ENCODE measurements at regions not wholly inside any gene's neighbourhood (a gene's known extent, or its start where the extent isn't known, plus 50 kb on each side); places are given as distances from the start of the nearest gene placed in this dataset.

DNA sequence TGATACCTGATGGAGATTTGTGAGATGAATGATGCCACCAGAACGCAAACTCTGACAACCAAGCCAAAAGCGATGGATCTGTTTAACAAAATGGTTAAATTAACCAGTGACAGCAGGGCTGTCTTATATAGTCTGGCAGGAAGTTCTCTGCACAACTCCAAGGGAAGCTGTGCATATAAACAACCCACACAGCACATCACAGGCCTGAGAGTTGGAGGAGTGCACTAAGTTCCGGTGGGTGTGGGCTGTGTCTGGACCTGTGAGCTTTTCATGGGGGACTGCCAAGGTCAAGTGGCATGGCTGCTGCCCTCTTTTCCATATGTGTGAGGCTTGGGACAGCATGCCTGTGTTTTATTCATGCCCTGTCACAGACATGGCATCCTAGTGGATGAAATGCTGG, 414.6 kb upstream of the TRIB2 start:
- Histone ChIP-seq H3K9ac (ENCODE audit: low read length) (no peak overlapping the region), H2AFZ (ENCODE audit: insufficient read depth, low read depth, low read length, poor library complexity, severe bottlenecking) (no peak overlapping the region), H3K4me1 (ENCODE audit: control insufficient read depth in 2 of 2, insufficient read depth in 2 of 2, low read length in 2 of 2) (peaks cover 0 to 6% of the 10 kb centered on the region in 2 donors), H3K36me3 (replicated peaks in 1 of 2; ENCODE audit: control extremely low read depth in 1 of 2, control insufficient read depth in 1 of 2, extremely low read depth in 1 of 2, insufficient read depth in 2 of 2, low read length in 1 of 2) (no peaks in the 10 kb centered on the region), H3K27me3 (replicated peaks in 1 of 4; ENCODE audit: control extremely low read depth in 1 of 4, control insufficient read depth in 3 of 4, insufficient read depth in 4 of 4, low read length in 3 of 4) (no peaks in the 10 kb centered on the region), H3K4me2 (replicated peaks; ENCODE audit: low read depth, low read length, poor library complexity, severe bottlenecking) (no peak overlapping the region), H3K9me3 (ENCODE audit: control extremely low read depth in 1 of 3, control insufficient read depth in 2 of 3, insufficient read depth in 1 of 3, low read length in 2 of 3) (peaks cover 0 to 3% (median 3%) of the 10 kb centered on the region in 3 donors), H3K27ac (ENCODE audit: low read length in 2 of 2) (no peak overlapping the region), H3K4me3 (ENCODE audit: control extremely low read depth in 1 of 5, extremely low read depth in 1 of 5, insufficient read depth in 1 of 5, low read depth in 2 of 5, low read length in 4 of 5) (no peak overlapping the region), H4K20me1 (ENCODE audit: control insufficient read depth, insufficient read depth, low read length, poor library complexity, severe bottlenecking) (no peaks in the 10 kb centered on the region), H3K79me2 (ENCODE audit: control insufficient read depth, insufficient read depth, low read length) (no peaks in the 10 kb centered on the region)
- H3K27me3 Mint-ChIP-seq, result no peaks in the 10 kb centered on the region
- H3K27ac Mint-ChIP-seq, result no peak overlapping the region
- CTCF ChIA-PET, result no interaction called here
- peaks cover 14% of the 10 kb centered on the region for H3K4me1 Mint-ChIP-seq
- H3K9me3 Mint-ChIP-seq (ENCODE audit: insufficient read depth), result no peaks in the 10 kb centered on the region
- intact Hi-C loops (cut with micrococcal nuclease), result no loop called here
- no peak for TF ChIP-seq EZH2 (IDR thresholded peaks at IDR 0.05; ENCODE audit: borderline replicate concordance, insufficient read depth, low read depth, low read length, poor library complexity, severe bottlenecking)
- TF ChIP-seq, protein P1, sequence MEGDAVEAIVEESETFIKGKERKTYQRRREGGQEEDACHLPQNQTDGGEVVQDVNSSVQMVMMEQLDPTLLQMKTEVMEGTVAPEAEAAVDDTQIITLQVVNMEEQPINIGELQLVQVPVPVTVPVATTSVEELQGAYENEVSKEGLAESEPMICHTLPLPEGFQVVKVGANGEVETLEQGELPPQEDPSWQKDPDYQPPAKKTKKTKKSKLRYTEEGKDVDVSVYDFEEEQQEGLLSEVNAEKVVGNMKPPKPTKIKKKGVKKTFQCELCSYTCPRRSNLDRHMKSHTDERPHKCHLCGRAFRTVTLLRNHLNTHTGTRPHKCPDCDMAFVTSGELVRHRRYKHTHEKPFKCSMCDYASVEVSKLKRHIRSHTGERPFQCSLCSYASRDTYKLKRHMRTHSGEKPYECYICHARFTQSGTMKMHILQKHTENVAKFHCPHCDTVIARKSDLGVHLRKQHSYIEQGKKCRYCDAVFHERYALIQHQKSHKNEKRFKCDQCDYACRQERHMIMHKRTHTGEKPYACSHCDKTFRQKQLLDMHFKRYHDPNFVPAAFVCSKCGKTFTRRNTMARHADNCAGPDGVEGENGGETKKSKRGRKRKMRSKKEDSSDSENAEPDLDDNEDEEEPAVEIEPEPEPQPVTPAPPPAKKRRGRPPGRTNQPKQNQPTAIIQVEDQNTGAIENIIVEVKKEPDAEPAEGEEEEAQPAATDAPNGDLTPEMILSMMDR (IDR thresholded peaks at IDR 0.05), result no peak
- DNase-seq, result no peak
- no peak overlapping the region for H3K4me3 Mint-ChIP-seq
- no peak for ATAC-seq (ENCODE audit: low read depth)
- 100% methylated on average over 3 of the region's 3 CpGs for WGBS (ENCODE audit: insufficient coverage)
- POLR2A ChIA-PET, result no interaction called here

DNA sequence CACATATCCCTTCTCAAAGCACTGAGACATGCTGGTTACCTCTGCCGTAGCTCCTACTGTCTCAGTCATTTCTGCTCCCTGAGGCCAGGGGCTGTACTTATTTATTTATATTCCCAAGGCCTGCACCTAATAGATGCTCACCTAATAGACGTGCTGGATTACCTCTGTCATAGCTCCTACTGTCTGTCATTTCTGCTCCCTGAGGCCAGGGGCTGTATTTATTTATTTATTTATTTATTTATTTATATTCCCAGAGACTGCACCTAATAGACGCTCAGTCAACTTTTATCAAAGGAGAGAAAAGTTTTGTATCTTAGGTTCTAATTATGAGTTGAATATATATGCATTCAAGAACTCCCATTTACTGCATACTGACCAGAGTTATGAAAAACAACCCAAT, 414.0 kb upstream of the TRIB2 start:
- peaks cover 0 to 3% (median 3%) of the 10 kb centered on the region in 3 donors for H3K9me3 ChIP-seq (ENCODE audit: control extremely low read depth in 1 of 3, control insufficient read depth in 2 of 3, insufficient read depth in 1 of 3, low read length in 2 of 3)
- no peaks in the 10 kb centered on the region for H3K27me3 ChIP-seq (replicated peaks in 1 of 4; ENCODE audit: control extremely low read depth in 1 of 4, control insufficient read depth in 3 of 4, insufficient read depth in 4 of 4, low read length in 3 of 4)
- DNase-seq (no peak), ATAC-seq (ENCODE audit: low read depth) (no peak)
- no peak overlapping the region for H3K27ac Mint-ChIP-seq
- no peaks in the 10 kb centered on the region for H3K36me3 ChIP-seq (replicated peaks in 1 of 2; ENCODE audit: control extremely low read depth in 1 of 2, control insufficient read depth in 1 of 2, extremely low read depth in 1 of 2, insufficient read depth in 2 of 2, low read length in 1 of 2)
- no peak overlapping the region for H3K27ac ChIP-seq (ENCODE audit: low read length in 2 of 2)
- no peak overlapping the region for H3K4me3 Mint-ChIP-seq
- no peak overlapping the region for H3K4me3 ChIP-seq (ENCODE audit: control extremely low read depth in 1 of 5, extremely low read depth in 1 of 5, insufficient read depth in 1 of 5, low read depth in 2 of 5, low read length in 4 of 5)
- peaks cover 14% of the 10 kb centered on the region for H3K4me1 Mint-ChIP-seq
- H3K9ac ChIP-seq (ENCODE audit: low read length), result no peak overlapping the region
- no peaks in the 10 kb centered on the region for H3K79me2 ChIP-seq (ENCODE audit: control insufficient read depth, insufficient read depth, low read length)
- ChIA-PET POLR2A (no interaction called here), CTCF (no interaction called here)
- H3K4me1 ChIP-seq (ENCODE audit: control insufficient read depth in 2 of 2, insufficient read depth in 2 of 2, low read length in 2 of 2), result peaks cover 0 to 6% of the 10 kb centered on the region in 2 donors
- no peaks in the 10 kb centered on the region for H3K9me3 Mint-ChIP-seq (ENCODE audit: insufficient read depth)
- TF ChIP-seq EZH2 (IDR thresholded peaks at IDR 0.05; ENCODE audit: borderline replicate concordance, insufficient read depth, low read depth, low read length, poor library complexity, severe bottlenecking), result no peak
- TF ChIP-seq, protein P1 (IDR thresholded peaks at IDR 0.05), result no peak
- H3K27me3 Mint-ChIP-seq, result no peaks in the 10 kb centered on the region
- intact Hi-C loops (cut with micrococcal nuclease), result no loop called here
- no peaks in the 10 kb centered on the region for H4K20me1 ChIP-seq (ENCODE audit: control insufficient read depth, insufficient read depth, low read length, poor library complexity, severe bottlenecking)
- H3K4me2 ChIP-seq (replicated peaks; ENCODE audit: low read depth, low read length, poor library complexity, severe bottlenecking), result no peak overlapping the region
- 89% methylated on average over 1 of the region's 3 CpGs for WGBS (ENCODE audit: insufficient coverage)
- H2AFZ ChIP-seq (ENCODE audit: insufficient read depth, low read depth, low read length, poor library complexity, severe bottlenecking), result no peak overlapping the region

Measured in B cell (primary cell).